ENCODE measurements at regions not wholly inside any gene's neighbourhood (a gene's known extent, or its start where the extent isn't known, plus 50 kb on each side); places are given as distances from the start of the nearest gene placed in this dataset.
"Not testable (repeated sequence)": the region's sequence is repeated elsewhere in the genome, so short reads cannot be mapped to it uniquely, and the experiment has no call there.

- DNase-seq (ENCODE audit: low read depth) = no peak
Observed at GRCh38 chr21:33994373-33994772, 78.8 kb upstream of the ATP5PO start.

- DNase-seq (ENCODE audit: low read depth) = no peak
Observed at GRCh38 chr21:33993286-33994231, 78.0 kb upstream of the ATP5PO start.

- DNase-seq (ENCODE audit: low read depth) = not testable (repeated sequence)
Observed at GRCh38 chr21:33992412-33992811, 76.8 kb upstream of the ATP5PO start.

- DNase-seq (ENCODE audit: low read depth) = no peak
Observed at GRCh38 chr21:33991133-33991532, 75.5 kb upstream of the ATP5PO start.

GRCh38 chr21:33989440-33989839 lies 73.8 kb upstream of the ATP5PO start:
- DNase-seq (ENCODE audit: low read depth) = no peak

GRCh38 chr21:33988237-33989017 lies 72.8 kb upstream of the ATP5PO start:
- DNase-seq (ENCODE audit: low read depth) = no peak

- DNase-seq (ENCODE audit: low read depth) = no peak
Observed at GRCh38 chr21:33987461-33987860, 71.9 kb upstream of the ATP5PO start.

GRCh38 chr21:33985117-33986050 lies 69.8 kb upstream of the ATP5PO start:
- no peak for DNase-seq (ENCODE audit: low read depth)

- DNase-seq (ENCODE audit: low read depth) = no peak
Observed at GRCh38 chr21:33984021-33984481, 68.4 kb upstream of the ATP5PO start.

- DNase-seq (ENCODE audit: low read depth) = no peak
Observed at GRCh38 chr21:33981391-33982101, 65.9 kb upstream of the ATP5PO start.

GRCh38 chr21:33980276-33980916 lies 64.8 kb upstream of the ATP5PO start:
- no peak for DNase-seq (ENCODE audit: low read depth)

- DNase-seq (ENCODE audit: low read depth) = no peak
Observed at GRCh38 chr21:33978585-33978984, 63.0 kb upstream of the ATP5PO start.

- no peak for DNase-seq (ENCODE audit: low read depth)
Observed at GRCh38 chr21:33977721-33978369, 62.2 kb upstream of the ATP5PO start.

- DNase-seq (ENCODE audit: low read depth) = no peak
Observed at GRCh38 chr21:33977017-33977720, 61.6 kb upstream of the ATP5PO start.

- peak; percentile 54 for DNase-seq (ENCODE audit: low read depth)
Observed at GRCh38 chr21:33976082-33977016, 60.7 kb upstream of the ATP5PO start.

GRCh38 chr21:33975548-33976081 lies 60.0 kb upstream of the ATP5PO start:
- DNase-seq (ENCODE audit: low read depth) = no peak
